K562 (cell line): ENCODE measurements at regions not wholly inside any gene's neighbourhood (a gene's known extent, or its start where the extent isn't known, plus 50 kb on each side); places are given as distances from the start of the nearest gene placed in this dataset.
"Not testable (repeated sequence)": the region's sequence is repeated elsewhere in the genome, so short reads cannot be mapped to it uniquely, and the experiment has no call there.

Experiments used
- ATAC-seq: fragments of 200-7000 bp; cut with Tn5 transposase; 3 replicates; pipeline ENCODE4 v1.9.1; 2020; ENCODE audit warnings: moderate library complexity
- BruUV-seq: library from RNA; stranded (reverse); fragments of 400-500 nt; replicated peaks from 2 replicates; lab custom pipeline; 2021; lab: Mats Ljungman, UMichigan
- CTCF ChIA-PET: fragments of 300-600 bp; formaldehyde crosslinking; extraction: SDS; loops from one replicate; lab custom pipeline; 2021; ENCODE audit warnings: low intra/inter-chr PET ratio; lab: Yijun Ruan, JAX
- POLR2A ChIA-PET: fragments of 300-600, 350-650 bp; sonication (Branson Sonifier 250); formaldehyde crosslinking; extraction: SDS; loops from one replicate; lab custom pipeline; 2021; ENCODE audit warnings: antibody characterized with exemption, inconsistent platforms; lab: Yijun Ruan, JAX
- DNase-seq, 4 experiments: peaks; one replicate each; pipeline versions ENCODE4 v3.0.0 to v3.0.0-alpha.2; 2011 to 2018; ENCODE audit warnings: low spot score in 3 of 4, mixed read lengths in 3 of 4; ENCODE audit errors: extremely low read depth in 1 of 4
- FAIRE-seq: peaks from 2 replicates; lab custom pipeline; 2011; peaks lifted over from hg19 to GRCh38; lab: Jason Lieb, UNC
- H2AFZ ChIP-seq: 2 replicates; pipeline ENCODE4 v1.6.0; 2011; ENCODE audit warnings: low read depth, low read length, control low read depth, inconsistent platforms
- H3K27ac ChIP-seq: fragments of 200-600 bp; 3 replicates; pipeline ENCODE4 v1.8.0; 2011; ENCODE audit warnings: low read depth, mild to moderate bottlenecking, control low read depth, inconsistent platforms, low read length, moderate library complexity, mixed read lengths; ENCODE audit errors: extremely low read depth
- H3K27me3 ChIP-seq, 2 experiments: fragments of 300-600 bp in 1 of 2; 2 replicates in 1 of 2; 3 replicates in 1 of 2; pipeline versions ENCODE4 v1.6.0 to v1.8.0; 2011; ENCODE audit warnings: inconsistent platforms in 2 of 2, low read length in 2 of 2, mild to moderate bottlenecking in 1 of 2, mixed read lengths in 1 of 2, moderate library complexity in 1 of 2; ENCODE audit not compliant: control insufficient read depth in 2 of 2, insufficient read depth in 2 of 2
- H3K36me3 ChIP-seq: fragments of 300-600 bp; 3 replicates; pipeline ENCODE4 v1.8.0; 2011; ENCODE audit warnings: mild to moderate bottlenecking, low read length, inconsistent platforms; ENCODE audit not compliant: control insufficient read depth, insufficient read depth
- H3K4me1 ChIP-seq, 2 experiments: fragments of 200-600 bp in 1 of 2; replicated peaks in 1 of 2; 2 replicates in 1 of 2; 3 replicates in 1 of 2; pipeline versions ENCODE4 v1.5.1 to v1.8.0; 2011; ENCODE audit warnings: inconsistent platforms in 2 of 2, low read length in 2 of 2, mild to moderate bottlenecking in 1 of 2, mixed read lengths in 1 of 2, moderate library complexity in 1 of 2; ENCODE audit not compliant: control insufficient read depth in 2 of 2, insufficient read depth in 2 of 2
- H3K4me2 ChIP-seq: 2 replicates; pipeline ENCODE4 v1.6.1; 2011; ENCODE audit warnings: low read length, control low read depth, inconsistent platforms, mixed read lengths; ENCODE audit not compliant: insufficient read depth
- H3K4me3 ChIP-seq: fragments of 200-600 bp; sonication (generic), shearing (Covaris generic); 2 replicates; pipeline ENCODE4 v1.5.1; 2016; ENCODE audit warnings: control low read depth, inconsistent platforms
- H3K79me2 ChIP-seq: fragments of 200-600 bp; 3 replicates; pipeline ENCODE4 v1.8.0; 2011; ENCODE audit warnings: low read length, inconsistent platforms; ENCODE audit not compliant: control insufficient read depth, insufficient read depth
- H3K9ac ChIP-seq, 2 experiments: 2 replicates each; pipeline versions ENCODE4 v1.6.0 to v1.6.1; 2011; ENCODE audit warnings: low read depth in 2 of 2, low read length in 2 of 2, control low read depth in 1 of 2, inconsistent platforms in 1 of 2, mild to moderate bottlenecking in 1 of 2, mixed read lengths in 1 of 2; ENCODE audit not compliant: insufficient read depth in 1 of 2
- H3K9me1 ChIP-seq: one replicate; pipeline ENCODE4 v1.6.0; 2011; ENCODE audit warnings: inconsistent platforms, mild to moderate bottlenecking, low read length, moderate library complexity; ENCODE audit not compliant: control insufficient read depth, insufficient read depth
- H3K9me3 ChIP-seq: replicated peaks from 2 replicates; pipeline ENCODE4 v1.5.1; 2011; ENCODE audit warnings: low read depth, low read length, inconsistent platforms; ENCODE audit not compliant: control insufficient read depth, insufficient read depth
- H4K20me1 ChIP-seq: replicated peaks from 2 replicates; pipeline ENCODE4 v1.6.1; 2011; ENCODE audit warnings: low read length, inconsistent platforms, mixed read lengths; ENCODE audit not compliant: control insufficient read depth, insufficient read depth
- ARID3A ChIP-seq: IDR thresholded peaks from 2 replicates; pipeline ENCODE4 v1.6.1; 2012; ENCODE audit warnings: low read depth, low read length, improper control_type of control experiment, borderline replicate concordance
- ARNT ChIP-seq, 2 experiments: fragments of 450-650 bp; IDR thresholded peaks; 2 replicates each; pipeline ENCODE4 v1.6.1; 2016; ENCODE audit warnings: mild to moderate bottlenecking in 1 of 2
- ATF3 ChIP-seq, 2 experiments: fragments of 450-650 bp in 1 of 2; sonication (generic) in 1 of 2; formaldehyde crosslinking in 1 of 2; IDR thresholded peaks in 1 of 2; conservative IDR thresholded peaks in 1 of 2; 2 replicates each; pipeline versions ENCODE4 v1.6.1 to v1.8.1; 2016 to 2023; ENCODE audit warnings: mild to moderate bottlenecking in 2 of 2, moderate library complexity in 2 of 2, inconsistent platforms in 1 of 2, missing genetic modification reagents in 1 of 2
- BCL6 ChIP-seq: fragments of 250-450 bp; sonication (Bioruptor Pico); IDR thresholded peaks from 2 replicates; pipeline ENCODE4 v1.4.0; 2020
- CBFA2T2 ChIP-seq: fragments of 450-650 bp; conservative IDR thresholded peaks from 2 replicates; pipeline ENCODE4 v1.6.1; 2017; ENCODE audit warnings: mild to moderate bottlenecking
- CBFA2T3 ChIP-seq: fragments of 450-650 bp; IDR thresholded peaks from 2 replicates; pipeline ENCODE4 v1.6.1; 2017
- DPF2 ChIP-seq: fragments of 450-650 bp; IDR thresholded peaks from 2 replicates; pipeline ENCODE4 v1.6.1; 2016
- EP300 ChIP-seq: IDR thresholded peaks from 2 replicates; pipeline ENCODE4 v1.6.1; 2012; ENCODE audit warnings: low read length, improper control_type of control experiment
- HDAC3 ChIP-seq: fragments of 450-650 bp; IDR thresholded peaks from 2 replicates; pipeline ENCODE4 v1.6.1; 2018; ENCODE audit warnings: borderline replicate concordance, mild to moderate bottlenecking, moderate library complexity; ENCODE audit not compliant: partially characterized antibody
- KDM5B ChIP-seq: fragments of 200-600 bp; sonication (generic); IDR thresholded peaks from 2 replicates; pipeline ENCODE4 v1.6.1; 2012; ENCODE audit warnings: low read depth, mild to moderate bottlenecking, moderate library complexity, low read length, control low read depth, inconsistent platforms; ENCODE audit not compliant: insufficient replicate concordance
- KHSRP ChIP-seq: fragments of 450-650 bp; IDR thresholded peaks from 2 replicates; pipeline ENCODE4 v1.6.1; 2017
- KLF16 ChIP-seq: IDR thresholded peaks from 2 replicates; pipeline ENCODE4 v1.6.1; 2016; ENCODE audit warnings: antibody characterized with exemption
- LEF1 ChIP-seq: fragments of 450-650 bp; IDR thresholded peaks from 2 replicates; pipeline ENCODE4 v1.6.1; 2016; ENCODE audit warnings: mild to moderate bottlenecking
- MYBL2 ChIP-seq, 2 experiments: fragments of 450-650 bp in 1 of 2; sonication (generic) in 1 of 2; formaldehyde crosslinking in 1 of 2; IDR thresholded peaks; 2 replicates each; pipeline versions ENCODE4 v1.6.1 to v1.8.1; 2017 to 2022; ENCODE audit warnings: borderline replicate concordance in 1 of 2, inconsistent platforms in 1 of 2, low read depth in 1 of 2, mild to moderate bottlenecking in 1 of 2, missing genetic modification reagents in 1 of 2, moderate library complexity in 1 of 2
- NFIC ChIP-seq: fragments of 450-650 bp; IDR thresholded peaks from 2 replicates; pipeline ENCODE4 v1.6.1; 2017; ENCODE audit warnings: mild to moderate bottlenecking, inconsistent platforms
- OTX1 ChIP-seq: fragments of 450-650 bp; formaldehyde crosslinking; IDR thresholded peaks from 2 replicates; pipeline ENCODE4 v1.4.0; 2022; ENCODE audit warnings: mild to moderate bottlenecking
- SIRT6 ChIP-seq: IDR thresholded peaks from one replicate; pipeline ENCODE4 v1.6.1; 2012; ENCODE audit warnings: low read depth, mild to moderate bottlenecking, control low read depth, inconsistent platforms, low read length, moderate library complexity
- STAT5A ChIP-seq: IDR thresholded peaks from 2 replicates; pipeline ENCODE4 v1.6.1; 2012; ENCODE audit warnings: low read length, inconsistent platforms, borderline replicate concordance
- TAF1 ChIP-seq: IDR thresholded peaks from 2 replicates; pipeline ENCODE4 v1.6.1; 2011; ENCODE audit warnings: mild to moderate bottlenecking, low read length, moderate library complexity; ENCODE audit not compliant: insufficient read depth, control insufficient read depth, severe bottlenecking; ENCODE audit errors: extremely low read depth
- TAL1 ChIP-seq: fragments of 450-650 bp; IDR thresholded peaks from 2 replicates; pipeline ENCODE4 v1.6.1; 2016; ENCODE audit warnings: mild to moderate bottlenecking
- TBP ChIP-seq: optimal IDR thresholded peaks from 2 replicates; pipeline ENCODE3; 2011; ENCODE audit warnings: low read depth, low read length, improper control_type of control experiment
- TCF3 ChIP-seq: sonication (generic); formaldehyde crosslinking; IDR thresholded peaks from 2 replicates; pipeline ENCODE4 v1.4.0; 2020; ENCODE audit warnings: mild to moderate bottlenecking, missing genetic modification reagents
- ZNF143 ChIP-seq: sonication (generic); formaldehyde crosslinking; IDR thresholded peaks from 2 replicates; pipeline ENCODE4 v1.9.0; 2022; ENCODE audit warnings: mild to moderate bottlenecking, missing genetic modification reagents
- WGBS: fragments of 100-300 bp; shearing (Covaris generic); methylation state at CpG from one replicate; pipeline ENCODE4 v1.1.6; 2016; ENCODE audit warnings: low coverage, mixed read lengths; ENCODE audit not compliant: insufficient coverage; ENCODE audit errors: missing lambda C conversion rate; 5-methylcytosine and 5-hydroxymethylcytosine counted together
- in situ Hi-C: fragments of 300-500 bp; cut with MboI; formaldehyde crosslinking; loops from 4 replicates; pipeline ENCODE4 v1.15.0; 2018; ENCODE audit warnings: inconsistent platforms, mixed read lengths
- intact Hi-C: fragments of 100-400 bp; cut with micrococcal nuclease; formaldehyde crosslinking; loops from 2 replicates; pipeline ENCODE4 v1.14.2; 2022

- TF ChIP-seq CBFA2T3 (peak; percentile 80), EP300 (peak; percentile 84), DPF2 (peak; percentile 69; the same call in 1 of the 2 replicates), KLF16 (0 out of 2 replicates have a peak, but pooled peaks have one; percentile 17), TCF3 (peak; percentile 74), NFIC (0 out of 2 replicates have a peak, but pooled peaks have one; percentile 13), ATF3 (IDR thresholded peaks at IDR 0.05) (peak; percentile 69), TAL1 (peak; percentile 68; the same call in 1 of the 2 replicates), CBFA2T2 (peak; percentile 71), HDAC3 (peak; percentile 71), MYBL2 (IDR thresholded peaks at IDR 0.05; ENCODE audit: low read depth) (peak; percentile 72), STAT5A (peak; percentile 49; the same call in 1 of the 2 replicates)
- not testable (repeated sequence) for TF ChIP-seq ATF3 (CRISPR knock-in tag; conservative IDR thresholded peaks at IDR 0.05); MYBL2 (CRISPR knock-in tag; IDR thresholded peaks at IDR 0.05; ENCODE audit: borderline replicate concordance)
Measured at GRCh38 chr12:34127379-34127778, 105.1 kb downstream of the ALG10 start (continued).

GRCh38 chr12:34142430-34142829, 120.1 kb downstream of the ALG10 start:
- H3K9ac ChIP-seq = no peak overlapping the region
- WGBS = 17% methylated on average over 11 of the region's 11 CpGs
- no peak overlapping the region for H3K4me2 ChIP-seq
- intact Hi-C loops (no loop called here), in situ Hi-C loops (no loop called here)
- no peak overlapping the region for H3K4me3 ChIP-seq
- H3K9me3 ChIP-seq = no peaks in the 10 kb centered on the region
- no peak overlapping the region for H2AFZ ChIP-seq
- POLR2A ChIA-PET = interaction anchor here (1.1 kb wide), 1 partner anchor 10 kb away, joined by 3 read pairs; no protein-coding TSS in a partner anchor
- ATAC-seq = no peak
- no peak overlapping the region for H3K27ac ChIP-seq
- FAIRE-seq = no peak
- CTCF ChIA-PET = no interaction called here
- no peaks in the 10 kb centered on the region for H3K4me1 ChIP-seq
- no peaks in the 10 kb centered on the region for H3K27me3 ChIP-seq
- BruUV-seq = no TSS peak
- H3K79me2 ChIP-seq = no peaks in the 10 kb centered on the region
- no peaks in the 10 kb centered on the region for H3K36me3 ChIP-seq
- no peak for DNase-seq
- no peaks in the 10 kb centered on the region for H4K20me1 ChIP-seq
- no peaks in the 10 kb centered on the region for H3K9me1 ChIP-seq
- TF ChIP-seq TAF1 = no peak
- no peak for TF ChIP-seq SIRT6
- TF ChIP-seq ZNF143 (CRISPR knock-in tag) = no peak
- no peak for TF ChIP-seq OTX1
- no peak for TF ChIP-seq BCL6 (CRISPR knock-in tag)
- TF ChIP-seq LEF1 = no peak
- no peak for TF ChIP-seq ARID3A
- TF ChIP-seq TBP = no peak
- no peak for TF ChIP-seq KHSRP
- no peak for TF ChIP-seq ARNT (IDR thresholded peaks at IDR 0.05)
- no peak for TF ChIP-seq KDM5B
